Esophagus muscularis mucosa (tissue), 3 donors: ENCODE measurements at regions not wholly inside any gene's neighbourhood (a gene's known extent, or its start where the extent isn't known, plus 50 kb on each side); places are given as distances from the start of the nearest gene placed in this dataset.

Experiments
- CTCF ChIP-seq, 3 experiments: fragments of 200-600 bp in 2 of 3; fragments of 450-650 bp in 1 of 3; sonication (generic) in 2 of 3; IDR thresholded peaks; one replicate each; pipeline ENCODE4 v1.5.1; 2017 to 2019; ENCODE audit warnings: antibody characterized with exemption in 3 of 3, mild to moderate bottlenecking in 2 of 3, moderate library complexity in 1 of 3
- POLR2A ChIP-seq: fragments of 450-650 bp; IDR thresholded peaks from one replicate; pipeline ENCODE4 v1.6.1; 2017; ENCODE audit warnings: antibody characterized with exemption, moderate library complexity, mild to moderate bottlenecking, low read depth

DNA sequence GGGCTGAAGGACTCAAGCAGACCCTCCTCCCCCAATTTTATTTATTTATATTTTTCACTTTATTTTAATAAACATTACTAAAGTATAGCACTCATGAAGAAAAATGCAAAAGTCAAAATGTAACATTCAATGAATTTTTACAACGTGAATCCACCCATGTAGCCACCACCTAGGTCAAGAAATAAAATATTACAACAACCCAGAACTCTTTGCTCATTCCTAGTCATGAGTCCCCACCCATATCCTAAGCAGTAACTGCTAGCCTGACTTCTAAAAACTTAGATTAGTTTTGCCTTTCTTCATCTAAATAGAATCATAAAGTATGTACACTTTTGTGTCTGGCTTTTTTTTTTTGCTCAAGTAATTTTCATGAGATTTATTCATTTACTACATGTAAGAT lies 86.9 kb upstream of the CRY1 start:
- TF ChIP-seq CTCF (IDR thresholded peaks at IDR 0.05) (no peak), POLR2A (no peak)
